ENCODE measurements at regions not wholly inside any gene's neighbourhood (a gene's known extent, or its start where the extent isn't known, plus 50 kb on each side); places are given as distances from the start of the nearest gene placed in this dataset.
"Not testable (repeated sequence)": the region's sequence is repeated elsewhere in the genome, so short reads cannot be mapped to it uniquely, and the experiment has no call there.

DNA sequence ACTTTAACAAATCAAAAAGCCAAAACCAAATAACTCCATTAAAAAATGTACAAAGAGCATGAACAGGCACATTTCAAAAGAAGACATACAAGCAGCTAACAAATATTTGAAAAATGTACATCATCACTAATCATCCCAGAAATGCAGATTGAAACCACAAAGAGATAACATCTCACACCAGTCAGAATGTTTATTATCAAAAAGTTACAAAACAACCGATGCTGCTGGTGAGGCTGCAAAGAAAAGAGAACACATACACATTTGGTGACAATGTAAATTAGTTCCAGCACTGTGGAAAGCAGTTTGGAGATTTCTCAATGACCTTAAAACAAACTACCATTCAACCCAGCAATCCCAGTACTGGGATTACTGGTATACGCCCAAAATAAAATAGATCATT lies 756.0 kb upstream of the PCDH20 start:
- TF ChIP-seq SUZ12 (IDR thresholded peaks at IDR 0.05; ENCODE audit: extremely low read depth, insufficient read depth, insufficient read length) (no peak), YY1 (IDR thresholded peaks at IDR 0.05; ENCODE audit: insufficient read depth, insufficient read length) (no peak), ZNF274 (IDR thresholded peaks at IDR 0.05; ENCODE audit: low read depth, low read length) (no peak)
- no peak for DNase-seq (ENCODE audit: low read depth, low spot score)
- Histone ChIP-seq H3K4me3 (ENCODE audit: insufficient read length, low read depth) (no peak overlapping the region), H3K36me3 (ENCODE audit: insufficient read depth, insufficient read length, low read length) (no peaks in the 10 kb centered on the region), H3K9ac (ENCODE audit: insufficient read length, low read depth) (no peak overlapping the region), H3K4me1 (ENCODE audit: insufficient read depth, insufficient read length) (no peaks in the 10 kb centered on the region), H3K9me3 (ENCODE audit: insufficient read depth, low read length) (no peaks in the 10 kb centered on the region), H3K27me3 (ENCODE audit: insufficient read depth, insufficient read length) (no peaks in the 10 kb centered on the region)

DNA sequence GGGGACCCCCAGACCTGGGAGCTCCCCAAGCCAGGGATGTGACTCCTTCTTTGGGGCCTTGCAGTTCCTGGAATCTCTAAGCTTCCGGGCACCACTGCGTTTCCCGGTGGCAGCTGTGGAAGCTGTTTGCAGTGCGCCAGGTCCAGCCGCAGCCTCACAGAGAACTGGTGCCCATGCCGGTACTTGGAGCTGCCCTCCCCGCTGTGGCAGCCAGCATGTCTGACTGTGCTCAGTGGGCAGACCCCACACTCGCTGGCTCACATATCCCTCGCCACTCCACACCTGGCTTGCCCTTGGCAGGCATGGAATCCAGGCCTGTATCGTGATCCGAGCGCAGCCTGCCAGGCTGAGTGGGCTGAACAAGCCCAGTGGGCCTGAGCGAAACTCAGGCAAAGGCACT lies 753.2 kb upstream of the PCDH20 start:
- no peaks in the 10 kb centered on the region for H3K36me3 ChIP-seq (ENCODE audit: insufficient read depth, insufficient read length, low read length)
- H3K9me3 ChIP-seq (ENCODE audit: insufficient read depth, low read length): no peaks in the 10 kb centered on the region
- no peaks in the 10 kb centered on the region for H3K4me1 ChIP-seq (ENCODE audit: insufficient read depth, insufficient read length)
- H3K9ac ChIP-seq (ENCODE audit: insufficient read length, low read depth): no peak overlapping the region
- H3K27me3 ChIP-seq (ENCODE audit: insufficient read depth, insufficient read length): no peaks in the 10 kb centered on the region
- TF ChIP-seq YY1 (IDR thresholded peaks at IDR 0.05; ENCODE audit: insufficient read depth, insufficient read length) (no peak), ZNF274 (IDR thresholded peaks at IDR 0.05; ENCODE audit: low read depth, low read length) (no peak), SUZ12 (IDR thresholded peaks at IDR 0.05; ENCODE audit: extremely low read depth, insufficient read depth, insufficient read length) (no peak)
- no peak overlapping the region for H3K4me3 ChIP-seq (ENCODE audit: insufficient read length, low read depth)
- no peak for DNase-seq (ENCODE audit: low read depth, low spot score)

DNA sequence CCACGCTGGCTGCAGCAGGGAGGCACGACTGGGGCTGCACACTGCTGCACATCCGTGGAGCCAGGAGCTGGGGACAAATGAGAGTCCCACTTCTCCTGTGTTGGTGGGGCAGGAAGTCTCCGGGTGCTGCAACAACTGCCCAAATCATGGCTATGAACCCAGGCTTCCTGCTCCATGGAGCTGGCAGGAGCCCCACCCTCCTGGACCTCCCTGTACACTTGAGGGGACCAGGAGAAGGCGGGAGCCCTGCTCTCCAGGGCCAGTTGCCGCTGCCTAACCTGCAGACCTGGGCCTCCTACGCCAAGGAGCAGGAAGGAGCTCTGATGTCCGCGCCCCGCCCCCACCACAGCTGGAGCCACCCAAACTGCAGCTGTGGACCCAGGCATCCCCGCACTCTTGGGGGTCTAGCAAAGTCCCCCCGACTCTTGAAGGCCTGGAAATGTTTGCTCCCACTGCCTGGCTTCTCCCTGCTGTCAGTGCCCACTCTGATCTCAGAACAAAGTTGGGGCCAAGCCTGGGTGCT lies 752.1 kb upstream of the PCDH20 start:
- TF ChIP-seq SUZ12 (IDR thresholded peaks at IDR 0.05; ENCODE audit: extremely low read depth, insufficient read depth, insufficient read length) (no peak), YY1 (IDR thresholded peaks at IDR 0.05; ENCODE audit: insufficient read depth, insufficient read length) (no peak), ZNF274 (IDR thresholded peaks at IDR 0.05; ENCODE audit: low read depth, low read length) (no peak)
- no peaks in the 10 kb centered on the region for H3K36me3 ChIP-seq (ENCODE audit: insufficient read depth, insufficient read length, low read length)
- H3K4me1 ChIP-seq (ENCODE audit: insufficient read depth, insufficient read length): no peaks in the 10 kb centered on the region
- no peaks in the 10 kb centered on the region for H3K9me3 ChIP-seq (ENCODE audit: insufficient read depth, low read length)
- no peak for DNase-seq (ENCODE audit: low read depth, low spot score)
- no peak overlapping the region for H3K4me3 ChIP-seq (ENCODE audit: insufficient read length, low read depth)
- H3K27me3 ChIP-seq (ENCODE audit: insufficient read depth, insufficient read length): no peaks in the 10 kb centered on the region
- H3K9ac ChIP-seq (ENCODE audit: insufficient read length, low read depth): no peak overlapping the region

GRCh38 chr13:62162860-62163259 lies 747.2 kb upstream of the PCDH20 start:
- no peaks in the 10 kb centered on the region for H3K36me3 ChIP-seq (ENCODE audit: insufficient read depth, insufficient read length, low read length)
- no peaks in the 10 kb centered on the region for H3K27me3 ChIP-seq (ENCODE audit: insufficient read depth, insufficient read length)
- H3K9ac ChIP-seq (ENCODE audit: insufficient read length, low read depth): no peak overlapping the region
- no peaks in the 10 kb centered on the region for H3K9me3 ChIP-seq (ENCODE audit: insufficient read depth, low read length)
- H3K4me3 ChIP-seq (ENCODE audit: insufficient read length, low read depth): no peak overlapping the region
- no peak for TF ChIP-seq YY1 (IDR thresholded peaks at IDR 0.05; ENCODE audit: insufficient read depth, insufficient read length)
- no peak for TF ChIP-seq ZNF274 (IDR thresholded peaks at IDR 0.05; ENCODE audit: low read depth, low read length)
- TF ChIP-seq SUZ12 (IDR thresholded peaks at IDR 0.05; ENCODE audit: extremely low read depth, insufficient read depth, insufficient read length): no peak
- no peaks in the 10 kb centered on the region for H3K4me1 ChIP-seq (ENCODE audit: insufficient read depth, insufficient read length)
- DNase-seq (ENCODE audit: low read depth, low spot score): no peak

GRCh38 chr13:62158520-62158919 lies 742.9 kb upstream of the PCDH20 start:
- Histone ChIP-seq H3K9me3 (ENCODE audit: insufficient read depth, low read length) (no peaks in the 10 kb centered on the region), H3K36me3 (ENCODE audit: insufficient read depth, insufficient read length, low read length) (no peaks in the 10 kb centered on the region), H3K9ac (ENCODE audit: insufficient read length, low read depth) (no peak overlapping the region), H3K4me1 (ENCODE audit: insufficient read depth, insufficient read length) (no peaks in the 10 kb centered on the region), H3K27me3 (ENCODE audit: insufficient read depth, insufficient read length) (no peaks in the 10 kb centered on the region), H3K4me3 (ENCODE audit: insufficient read length, low read depth) (no peak overlapping the region)
- no peak for TF ChIP-seq YY1 (IDR thresholded peaks at IDR 0.05; ENCODE audit: insufficient read depth, insufficient read length)
- TF ChIP-seq ZNF274 (IDR thresholded peaks at IDR 0.05; ENCODE audit: low read depth, low read length): no peak
- TF ChIP-seq SUZ12 (IDR thresholded peaks at IDR 0.05; ENCODE audit: extremely low read depth, insufficient read depth, insufficient read length): no peak
- no peak for DNase-seq (ENCODE audit: low read depth, low spot score)

- not testable (repeated sequence) for H3K9me3 ChIP-seq (ENCODE audit: insufficient read depth, low read length); H3K27me3 ChIP-seq (ENCODE audit: insufficient read depth, insufficient read length)
These were observed 736.1 kb upstream of the PCDH20 start for GRCh38 chr13:62151724-62152123.

GRCh38 chr13:62142048-62142447 lies 726.4 kb upstream of the PCDH20 start:
- Histone ChIP-seq H3K9ac (ENCODE audit: insufficient read length, low read depth) (no peak overlapping the region), H3K9me3 (ENCODE audit: insufficient read depth, low read length) (no peaks in the 10 kb centered on the region), H3K27me3 (ENCODE audit: insufficient read depth, insufficient read length) (no peaks in the 10 kb centered on the region), H3K4me3 (ENCODE audit: insufficient read length, low read depth) (no peak overlapping the region), H3K4me1 (ENCODE audit: insufficient read depth, insufficient read length) (no peaks in the 10 kb centered on the region), H3K36me3 (ENCODE audit: insufficient read depth, insufficient read length, low read length) (no peaks in the 10 kb centered on the region)
- no peak for TF ChIP-seq ZNF274 (IDR thresholded peaks at IDR 0.05; ENCODE audit: low read depth, low read length)
- DNase-seq (ENCODE audit: low read depth, low spot score): no peak

More at GRCh38 chr13:62151724-62152123, 736.1 kb upstream of the PCDH20 start:
- H3K4me1 ChIP-seq (ENCODE audit: insufficient read depth, insufficient read length); H3K4me3 ChIP-seq (ENCODE audit: insufficient read length, low read depth); H3K36me3 ChIP-seq (ENCODE audit: insufficient read depth, insufficient read length, low read length); DNase-seq (ENCODE audit: low read depth, low spot score); H3K9ac ChIP-seq (ENCODE audit: insufficient read length, low read depth): not testable (repeated sequence)

- H3K27me3 ChIP-seq (ENCODE audit: insufficient read depth, insufficient read length): no peaks in the 10 kb centered on the region
- no peak overlapping the region for H3K4me3 ChIP-seq (ENCODE audit: insufficient read length, low read depth)
- H3K9ac ChIP-seq (ENCODE audit: insufficient read length, low read depth): no peak overlapping the region
- TF ChIP-seq ZNF274 (IDR thresholded peaks at IDR 0.05; ENCODE audit: low read depth, low read length) (no peak), SUZ12 (IDR thresholded peaks at IDR 0.05; ENCODE audit: extremely low read depth, insufficient read depth, insufficient read length) (no peak), YY1 (IDR thresholded peaks at IDR 0.05; ENCODE audit: insufficient read depth, insufficient read length) (no peak)
- no peaks in the 10 kb centered on the region for H3K9me3 ChIP-seq (ENCODE audit: insufficient read depth, low read length)
- H3K36me3 ChIP-seq (ENCODE audit: insufficient read depth, insufficient read length, low read length): no peaks in the 10 kb centered on the region
- no peak for DNase-seq (ENCODE audit: low read depth, low spot score)
- no peaks in the 10 kb centered on the region for H3K4me1 ChIP-seq (ENCODE audit: insufficient read depth, insufficient read length)
These were observed 723.9 kb upstream of the PCDH20 start for GRCh38 chr13:62139597-62139996.
